ENCODE measurements at regions not wholly inside any gene's neighbourhood (a gene's known extent, or its start where the extent isn't known, plus 50 kb on each side); places are given as distances from the start of the nearest gene placed in this dataset.

GRCh38 chr5:8807636-8808035 lies 738.2 kb downstream of the SEMA5A start:
- H3K9me3 ChIP-seq (ENCODE audit: low read length), result no peaks in the 10 kb centered on the region
- H3K27ac ChIP-seq (ENCODE audit: low read depth, low read length, poor library complexity, severe bottlenecking), result no peak overlapping the region
- H4K20me1 ChIP-seq (ENCODE audit: insufficient read depth, low read length), result no peaks in the 10 kb centered on the region
- no peaks in the 10 kb centered on the region for H3K9me2 ChIP-seq (ENCODE audit: low read depth, low read length)
- no peak overlapping the region for H3K4me2 ChIP-seq (ENCODE audit: low read length)
- H3K4me3 ChIP-seq (ENCODE audit: low read depth, low read length, poor library complexity, severe bottlenecking), result no peak overlapping the region
- no peak for TF ChIP-seq CTCF (IDR thresholded peaks at IDR 0.05; ENCODE audit: low read length)
- TF ChIP-seq EZH2 (IDR thresholded peaks at IDR 0.05; ENCODE audit: borderline replicate concordance, low read length), result no peak
- H3K36me3 ChIP-seq (ENCODE audit: insufficient read depth, low read length), result no peaks in the 10 kb centered on the region
- H3F3A ChIP-seq (ENCODE audit: insufficient read depth, low read length), result no peaks in the 10 kb centered on the region
- no peak overlapping the region for H2AFZ ChIP-seq (ENCODE audit: low read length)
- H3K79me2 ChIP-seq (ENCODE audit: insufficient read depth, low read length), result no peaks in the 10 kb centered on the region
- H3K4me1 ChIP-seq (ENCODE audit: insufficient read depth, low read length, severe bottlenecking), result no peaks in the 10 kb centered on the region
- H3K9ac ChIP-seq (ENCODE audit: low read length), result no peak overlapping the region
- H3K27me3 ChIP-seq (ENCODE audit: insufficient read depth, low read length), result no peaks in the 10 kb centered on the region

- Histone ChIP-seq H3K4me2 (ENCODE audit: low read length) (no peak overlapping the region), H4K20me1 (ENCODE audit: insufficient read depth, low read length) (no peaks in the 10 kb centered on the region), H3K79me2 (ENCODE audit: insufficient read depth, low read length) (no peaks in the 10 kb centered on the region), H3K36me3 (ENCODE audit: insufficient read depth, low read length) (no peaks in the 10 kb centered on the region), H3K27ac (ENCODE audit: low read depth, low read length, poor library complexity, severe bottlenecking) (no peak overlapping the region), H3K9me2 (ENCODE audit: low read depth, low read length) (no peaks in the 10 kb centered on the region), H2AFZ (ENCODE audit: low read length) (no peak overlapping the region), H3K27me3 (ENCODE audit: insufficient read depth, low read length) (no peaks in the 10 kb centered on the region), H3K4me1 (ENCODE audit: insufficient read depth, low read length, severe bottlenecking) (no peaks in the 10 kb centered on the region), H3K9ac (ENCODE audit: low read length) (no peak overlapping the region), H3F3A (ENCODE audit: insufficient read depth, low read length) (no peaks in the 10 kb centered on the region), H3K4me3 (ENCODE audit: low read depth, low read length, poor library complexity, severe bottlenecking) (no peak overlapping the region), H3K9me3 (ENCODE audit: low read length) (no peaks in the 10 kb centered on the region)
- TF ChIP-seq CTCF (IDR thresholded peaks at IDR 0.05; ENCODE audit: low read length) (no peak), EZH2 (IDR thresholded peaks at IDR 0.05; ENCODE audit: borderline replicate concordance, low read length) (no peak)
Measured at GRCh38 chr5:8811581-8811980, 734.3 kb downstream of the SEMA5A start.

GRCh38 chr5:8813180-8813579 lies 732.7 kb downstream of the SEMA5A start:
- H3K27me3 ChIP-seq (ENCODE audit: insufficient read depth, low read length), result no peaks in the 10 kb centered on the region
- H3K9ac ChIP-seq (ENCODE audit: low read length), result no peak overlapping the region
- H3F3A ChIP-seq (ENCODE audit: insufficient read depth, low read length), result no peaks in the 10 kb centered on the region
- H2AFZ ChIP-seq (ENCODE audit: low read length), result no peak overlapping the region
- no peak overlapping the region for H3K4me2 ChIP-seq (ENCODE audit: low read length)
- H3K9me3 ChIP-seq (ENCODE audit: low read length), result no peaks in the 10 kb centered on the region
- H4K20me1 ChIP-seq (ENCODE audit: insufficient read depth, low read length), result no peaks in the 10 kb centered on the region
- TF ChIP-seq CTCF (IDR thresholded peaks at IDR 0.05; ENCODE audit: low read length), result no peak
- TF ChIP-seq EZH2 (IDR thresholded peaks at IDR 0.05; ENCODE audit: borderline replicate concordance, low read length), result no peak
- no peaks in the 10 kb centered on the region for H3K36me3 ChIP-seq (ENCODE audit: insufficient read depth, low read length)
- H3K4me1 ChIP-seq (ENCODE audit: insufficient read depth, low read length, severe bottlenecking), result no peaks in the 10 kb centered on the region
- no peaks in the 10 kb centered on the region for H3K9me2 ChIP-seq (ENCODE audit: low read depth, low read length)
- H3K79me2 ChIP-seq (ENCODE audit: insufficient read depth, low read length), result no peaks in the 10 kb centered on the region
- no peak overlapping the region for H3K27ac ChIP-seq (ENCODE audit: low read depth, low read length, poor library complexity, severe bottlenecking)
- no peak overlapping the region for H3K4me3 ChIP-seq (ENCODE audit: low read depth, low read length, poor library complexity, severe bottlenecking)

All from OCI-LY1 (cell line).